ENCODE measurements at regions not wholly inside any gene's neighbourhood (a gene's known extent, or its start where the extent isn't known, plus 50 kb on each side); places are given as distances from the start of the nearest gene placed in this dataset.

GRCh38 chr18:59839931-59840685 lies 59.7 kb upstream of the PMAIP1 start:
- DNase-seq (no peak), ATAC-seq (no peak)
- no peaks in the 10 kb centered on the region for H3K4me1 ChIP-seq
- no peak overlapping the region for H3K4me3 ChIP-seq
- intact Hi-C loops (cut with DNase I): loop anchor here in 7 of 10 donors (5.0 to 10.0 kb wide), 5 partner anchors 125 to 715 kb away; no protein-coding TSS in a partner anchor
- no peak overlapping the region for H3K27ac ChIP-seq
- H3K36me3 ChIP-seq: no peaks in the 10 kb centered on the region
- no peaks in the 10 kb centered on the region for H3K9me3 ChIP-seq
- TF ChIP-seq POLR2A (IDR thresholded peaks at IDR 0.05): no peak
- TF ChIP-seq CTCF (IDR thresholded peaks at IDR 0.05): no peak
- WGBS, 4 donors: 74 to 81% (median 76%) methylated on average over 5 of the region's 5 CpGs
- H3K27me3 ChIP-seq: peaks cover 0 to 16% (median 0%) of the 10 kb centered on the region in 9 donors

- 76 to 86% (median 84%) methylated on average over 2 of the region's 2 CpGs for WGBS, 4 donors
- Histone ChIP-seq H3K36me3 (no peaks in the 10 kb centered on the region), H3K27me3 (peaks cover 0 to 16% (median 0%) of the 10 kb centered on the region in 9 donors), H3K27ac (no peak overlapping the region), H3K4me1 (no peaks in the 10 kb centered on the region), H3K9me3 (no peaks in the 10 kb centered on the region), H3K4me3 (no peak overlapping the region)
- DNase-seq (no peak), ATAC-seq (no peak)
- intact Hi-C loops (cut with DNase I): loop anchor here in 6 of 10 donors (5.0 to 10.0 kb wide), 5 partner anchors 126 to 716 kb away; no protein-coding TSS in a partner anchor
- TF ChIP-seq POLR2A (IDR thresholded peaks at IDR 0.05) (no peak), CTCF (IDR thresholded peaks at IDR 0.05) (no peak)
Observed at GRCh38 chr18:59839246-59839645, 60.5 kb upstream of the PMAIP1 start.

GRCh38 chr18:59837586-59837985 lies 62.2 kb upstream of the PMAIP1 start:
- H3K27ac ChIP-seq: no peak overlapping the region
- H3K4me1 ChIP-seq: no peaks in the 10 kb centered on the region
- intact Hi-C loops (cut with DNase I): loop anchor here in 6 of 10 donors (5.0 to 10.0 kb wide), 5 partner anchors 127 to 717 kb away; no protein-coding TSS in a partner anchor
- 18 to 22% (median 20%) methylated on average over 7 of the region's 7 CpGs for WGBS, 4 donors
- H3K4me3 ChIP-seq: no peak overlapping the region
- H3K36me3 ChIP-seq: no peaks in the 10 kb centered on the region
- ATAC-seq: peak in 2 of 4 donors; percentile 39 to 46
- H3K9me3 ChIP-seq: no peaks in the 10 kb centered on the region
- DNase-seq: peak in 2 of 5 donors; percentile 17 to 20
- H3K27me3 ChIP-seq: peaks cover 0 to 21% (median 0%) of the 10 kb centered on the region in 9 donors
- TF ChIP-seq POLR2A (IDR thresholded peaks at IDR 0.05): no peak
- peak; percentile 71 to 90 (median 81) for TF ChIP-seq CTCF (IDR thresholded peaks at IDR 0.05)

- H3K27ac ChIP-seq: no peak overlapping the region
- no peak for TF ChIP-seq CTCF (IDR thresholded peaks at IDR 0.05)
- TF ChIP-seq POLR2A (IDR thresholded peaks at IDR 0.05): no peak
- WGBS, 4 donors: 61 to 68% (median 65%) methylated on average over 13 of the region's 13 CpGs
Observed at GRCh38 chr18:59835605-59836379, 64.0 kb upstream of the PMAIP1 start.

More at GRCh38 chr18:59835605-59836379, 64.0 kb upstream of the PMAIP1 start:
- ATAC-seq (no peak), DNase-seq (no peak)
- Histone ChIP-seq H3K9me3 (no peaks in the 10 kb centered on the region), H3K36me3 (no peaks in the 10 kb centered on the region), H3K4me1 (no peaks in the 10 kb centered on the region), H3K27me3 (peaks cover 0 to 21% (median 3%) of the 10 kb centered on the region in 9 donors), H3K4me3 (no peak overlapping the region)
- intact Hi-C loops (cut with DNase I): loop anchor here in 6 of 10 donors (5.0 to 10.0 kb wide), 5 partner anchors 129 to 719 kb away; no protein-coding TSS in a partner anchor
